ENCODE measurements at regions not wholly inside any gene's neighbourhood (a gene's known extent, or its start where the extent isn't known, plus 50 kb on each side); places are given as distances from the start of the nearest gene placed in this dataset.

DNA sequence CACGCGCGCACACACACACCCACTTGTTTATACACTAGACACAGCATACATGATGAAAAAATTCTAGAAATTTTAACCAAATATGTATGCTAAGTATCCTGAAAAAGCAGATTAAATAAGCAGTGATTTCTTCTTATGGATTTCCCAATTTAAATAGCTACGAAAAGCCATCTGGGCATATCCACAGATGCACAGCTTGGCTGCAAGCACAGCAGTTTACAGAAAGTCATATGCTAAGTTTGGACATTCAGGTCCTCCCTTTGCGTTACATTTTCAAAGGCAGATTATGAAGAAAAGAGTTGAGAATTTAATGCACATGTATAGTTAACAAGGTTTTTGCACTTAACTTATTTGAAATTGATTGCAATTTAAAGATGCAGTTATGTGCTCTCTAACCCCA, 542.2 kb upstream of the EPHA5 start:
- TF ChIP-seq, protein P1, sequence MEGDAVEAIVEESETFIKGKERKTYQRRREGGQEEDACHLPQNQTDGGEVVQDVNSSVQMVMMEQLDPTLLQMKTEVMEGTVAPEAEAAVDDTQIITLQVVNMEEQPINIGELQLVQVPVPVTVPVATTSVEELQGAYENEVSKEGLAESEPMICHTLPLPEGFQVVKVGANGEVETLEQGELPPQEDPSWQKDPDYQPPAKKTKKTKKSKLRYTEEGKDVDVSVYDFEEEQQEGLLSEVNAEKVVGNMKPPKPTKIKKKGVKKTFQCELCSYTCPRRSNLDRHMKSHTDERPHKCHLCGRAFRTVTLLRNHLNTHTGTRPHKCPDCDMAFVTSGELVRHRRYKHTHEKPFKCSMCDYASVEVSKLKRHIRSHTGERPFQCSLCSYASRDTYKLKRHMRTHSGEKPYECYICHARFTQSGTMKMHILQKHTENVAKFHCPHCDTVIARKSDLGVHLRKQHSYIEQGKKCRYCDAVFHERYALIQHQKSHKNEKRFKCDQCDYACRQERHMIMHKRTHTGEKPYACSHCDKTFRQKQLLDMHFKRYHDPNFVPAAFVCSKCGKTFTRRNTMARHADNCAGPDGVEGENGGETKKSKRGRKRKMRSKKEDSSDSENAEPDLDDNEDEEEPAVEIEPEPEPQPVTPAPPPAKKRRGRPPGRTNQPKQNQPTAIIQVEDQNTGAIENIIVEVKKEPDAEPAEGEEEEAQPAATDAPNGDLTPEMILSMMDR (conservative IDR thresholded peaks at IDR 0.05; ENCODE audit: low read depth, low read length) = no peak

DNA sequence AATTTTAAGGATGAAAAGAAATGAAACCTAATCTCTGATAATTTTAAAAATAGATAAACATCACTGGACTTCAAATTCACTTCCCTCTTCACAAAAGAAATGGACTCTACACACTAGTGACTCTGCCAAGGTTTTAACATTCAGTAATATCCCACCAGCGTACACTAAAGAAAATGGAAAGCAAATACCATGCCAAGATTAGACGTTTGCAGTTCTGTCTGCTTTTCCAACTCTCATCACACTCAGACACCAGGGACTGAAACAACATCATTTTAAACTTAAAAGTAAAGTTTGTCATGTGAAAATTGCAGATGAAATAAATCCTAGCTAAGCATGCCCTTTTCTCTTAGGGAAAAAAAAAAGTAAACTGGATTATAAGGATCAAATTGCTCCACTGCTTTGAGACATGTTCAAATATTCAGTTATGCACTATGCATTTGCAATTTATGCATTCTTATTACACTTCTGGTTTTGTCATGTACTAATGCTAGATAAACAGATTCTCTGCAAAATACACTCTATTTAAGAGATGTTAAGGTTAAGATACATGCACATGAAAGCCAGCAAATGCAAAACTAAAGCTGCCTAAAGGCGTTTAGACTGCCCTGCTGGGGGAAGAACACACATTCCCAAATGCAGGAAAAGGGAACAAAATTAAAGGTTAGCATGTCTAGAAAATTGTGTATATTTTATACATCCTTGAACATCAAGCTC, 534.4 kb upstream of the EPHA5 start:
- no peak for DNase-seq (ENCODE audit: low read depth)
- TF ChIP-seq, protein P1 (conservative IDR thresholded peaks at IDR 0.05; ENCODE audit: low read depth, low read length) = no peak
- no peak overlapping the region for H3K4me3 ChIP-seq (ENCODE audit: low read depth, low read length)

More for the DNA sequence above, 542.2 kb upstream of the EPHA5 start:
- no peak for DNase-seq (ENCODE audit: low read depth)
- no peak overlapping the region for H3K4me3 ChIP-seq (ENCODE audit: low read depth, low read length)

DNA sequence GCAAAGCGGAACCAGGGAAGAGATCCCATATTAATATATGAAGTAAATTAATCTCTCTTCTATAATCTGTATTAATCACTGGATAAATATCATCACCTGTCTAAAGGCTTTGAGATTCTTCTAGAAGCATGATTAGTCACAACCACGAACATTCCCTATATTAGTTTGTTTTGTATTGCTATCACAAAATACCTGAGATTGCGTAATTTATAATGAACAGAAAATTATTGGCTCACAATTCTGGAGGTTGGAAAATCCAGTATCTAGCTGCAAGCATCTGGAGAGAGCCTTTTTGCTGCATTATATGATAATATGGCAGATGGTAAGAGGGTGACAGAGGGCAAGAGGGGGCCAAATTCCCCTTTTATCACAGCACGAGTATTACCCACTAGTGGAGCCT, 532.6 kb upstream of the EPHA5 start:
- TF ChIP-seq, protein P1 (conservative IDR thresholded peaks at IDR 0.05; ENCODE audit: low read depth, low read length) = no peak
- H3K4me3 ChIP-seq (ENCODE audit: low read depth, low read length) = no peak overlapping the region
- DNase-seq (ENCODE audit: low read depth) = no peak

DNA sequence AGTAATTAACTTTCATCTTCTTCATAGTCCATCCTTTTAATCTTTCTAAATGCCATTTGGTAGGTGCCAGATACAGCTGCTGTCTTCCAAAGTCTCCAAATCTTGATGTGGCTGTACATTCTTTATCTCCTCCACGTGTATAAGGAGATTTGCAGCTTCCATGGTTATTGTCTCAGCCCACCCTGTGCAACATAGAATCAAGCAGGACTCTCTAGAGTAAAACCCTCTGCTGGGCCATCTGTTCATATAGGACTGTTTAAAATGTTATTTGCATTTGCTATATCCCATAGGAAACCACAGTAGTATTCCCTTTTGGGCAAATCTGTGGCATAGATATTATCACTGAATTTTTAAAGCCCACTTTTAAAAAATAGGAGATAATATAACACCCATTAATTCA, 527.2 kb upstream of the EPHA5 start:
- TF ChIP-seq, protein P1 (conservative IDR thresholded peaks at IDR 0.05; ENCODE audit: low read depth, low read length) = no peak
- DNase-seq (ENCODE audit: low read depth) = no peak
- H3K4me3 ChIP-seq (ENCODE audit: low read depth, low read length) = no peak overlapping the region

DNA sequence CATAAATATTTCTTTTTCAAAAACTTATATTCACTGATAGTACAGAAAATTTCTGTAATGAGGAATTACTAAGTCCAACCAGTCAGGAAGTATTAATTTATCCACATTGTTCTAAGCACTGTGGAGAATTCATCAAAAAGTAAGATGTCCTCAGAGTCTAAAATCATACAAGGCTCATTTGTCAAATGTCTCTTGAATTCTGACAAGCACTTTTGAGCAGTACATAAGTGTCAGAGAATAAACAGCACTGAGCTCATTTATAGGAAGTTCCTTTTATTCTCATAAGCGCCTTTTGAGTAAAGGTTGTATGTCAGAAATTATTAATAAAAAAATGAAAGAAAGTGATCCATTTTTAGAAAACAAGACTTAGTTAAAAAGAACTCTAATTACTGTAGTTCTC, 523.2 kb upstream of the EPHA5 start:
- no peak overlapping the region for H3K4me3 ChIP-seq (ENCODE audit: low read depth, low read length)
- TF ChIP-seq, protein P1 (conservative IDR thresholded peaks at IDR 0.05; ENCODE audit: low read depth, low read length) = no peak
- no peak for DNase-seq (ENCODE audit: low read depth)

DNA sequence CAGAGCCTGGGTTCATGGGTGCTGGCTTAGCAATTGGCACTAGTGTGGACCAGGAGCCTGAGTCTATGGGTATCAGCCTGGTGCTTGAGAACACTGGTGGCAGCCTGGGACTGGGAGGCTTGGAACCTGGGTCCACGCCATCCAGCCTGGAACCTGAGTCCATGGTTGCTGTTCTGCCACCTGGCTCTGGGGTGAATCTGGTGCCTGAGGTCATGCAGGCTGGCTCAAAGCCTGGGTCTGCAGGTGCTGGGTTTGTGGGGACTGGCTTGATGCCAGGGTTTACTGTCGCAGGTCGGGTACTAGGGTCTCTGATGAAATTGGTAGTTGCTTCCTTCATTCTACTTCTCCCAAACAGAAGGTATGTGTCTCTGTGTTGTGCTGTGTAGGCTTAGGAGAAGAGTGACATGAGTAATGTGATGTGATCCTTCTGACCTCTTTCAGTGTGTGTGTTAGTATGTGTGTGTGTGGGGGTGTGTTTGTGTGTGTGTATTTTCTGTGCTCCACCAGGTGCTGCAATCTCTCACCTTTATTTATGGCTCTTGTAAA, 517.0 kb upstream of the EPHA5 start:
- no peak for DNase-seq (ENCODE audit: low read depth)
- no peak overlapping the region for H3K4me3 ChIP-seq (ENCODE audit: low read depth, low read length)
- TF ChIP-seq, protein P1 (conservative IDR thresholded peaks at IDR 0.05; ENCODE audit: low read depth, low read length) = no peak

DNA sequence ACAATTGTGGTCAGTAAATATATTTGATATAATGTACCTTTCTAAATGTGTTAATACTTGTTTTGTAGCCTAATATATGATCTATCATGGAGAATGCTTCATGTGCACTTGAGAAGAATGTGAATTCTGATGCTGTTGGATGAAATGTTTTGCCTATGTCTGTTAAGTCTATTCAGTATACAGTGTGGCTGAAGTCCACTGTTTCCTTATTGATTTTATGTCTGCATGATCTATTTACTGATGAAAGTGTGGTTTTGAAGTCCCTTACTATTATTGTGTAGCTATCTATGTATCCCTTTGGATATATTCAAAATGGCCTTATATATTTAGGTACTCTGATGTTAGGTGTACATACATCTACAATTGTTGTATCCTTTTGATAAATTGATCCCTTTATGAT, 515.8 kb upstream of the EPHA5 start:
- DNase-seq (ENCODE audit: low read depth) = no peak
- no peak overlapping the region for H3K4me3 ChIP-seq (ENCODE audit: low read depth, low read length)
- TF ChIP-seq, protein P1 (conservative IDR thresholded peaks at IDR 0.05; ENCODE audit: low read depth, low read length) = no peak

Measured in choroid plexus epithelial cell (primary cell).